ENCODE measurements at regions not wholly inside any gene's neighbourhood (a gene's known extent, or its start where the extent isn't known, plus 50 kb on each side); places are given as distances from the start of the nearest gene placed in this dataset.

GRCh38 chr11:41878095-41878494, 418.6 kb upstream of the LRRC4C start:
- TF ChIP-seq CTCF (IDR thresholded peaks at IDR 0.05), result no peak
- ATAC-seq (ENCODE audit: low FRiP score) (no peak), DNase-seq (ENCODE audit: low spot score) (no peak)

- DNase-seq (ENCODE audit: low spot score) (no peak), ATAC-seq (ENCODE audit: low FRiP score) (no peak)
- no peak for TF ChIP-seq CTCF (IDR thresholded peaks at IDR 0.05)
Observed at GRCh38 chr11:41879214-41879613, 419.8 kb upstream of the LRRC4C start.

- ATAC-seq (ENCODE audit: low FRiP score) (no peak), DNase-seq (ENCODE audit: low spot score) (no peak)
- no peak for TF ChIP-seq CTCF (IDR thresholded peaks at IDR 0.05)
Observed at GRCh38 chr11:41895081-41895480, 435.6 kb upstream of the LRRC4C start.

GRCh38 chr11:41897991-41898390, 438.5 kb upstream of the LRRC4C start:
- ATAC-seq (ENCODE audit: low FRiP score), result no peak
- no peak for DNase-seq (ENCODE audit: low spot score)
- TF ChIP-seq CTCF (IDR thresholded peaks at IDR 0.05), result no peak

- no peak for ATAC-seq (ENCODE audit: low FRiP score)
- TF ChIP-seq CTCF (IDR thresholded peaks at IDR 0.05), result no peak
- no peak for DNase-seq (ENCODE audit: low spot score)
Observed at GRCh38 chr11:41917900-41918299, 458.4 kb upstream of the LRRC4C start.

GRCh38 chr11:41920374-41920773, 460.9 kb upstream of the LRRC4C start:
- DNase-seq (ENCODE audit: low spot score), result no peak
- no peak for ATAC-seq (ENCODE audit: low FRiP score)
- no peak for TF ChIP-seq CTCF (IDR thresholded peaks at IDR 0.05)

- ATAC-seq (ENCODE audit: low FRiP score) (no peak), DNase-seq (ENCODE audit: low spot score) (no peak)
- no peak for TF ChIP-seq CTCF (IDR thresholded peaks at IDR 0.05)
Observed at GRCh38 chr11:41921746-41922390, 462.4 kb upstream of the LRRC4C start.

Measured in omental fat pad (tissue), 3 donors.